Trophoblast cell (in vitro differentiated cells and primary cell): ENCODE measurements at regions not wholly inside any gene's neighbourhood (a gene's known extent, or its start where the extent isn't known, plus 50 kb on each side); places are given as distances from the start of the nearest gene placed in this dataset.
A peak's percentile ranks its signal among the peaks of the same experiment; 100 is the strongest.
"Not testable (repeated sequence)": the region's sequence is repeated elsewhere in the genome, so short reads cannot be mapped to it uniquely, and the experiment has no call there.

Source experiments
- DNase-seq, 2 donors: peaks; one replicate each; pipeline ENCODE4 v3.0.0-alpha.2; 2016
- H2AFZ ChIP-seq: 2 replicates; pipeline ENCODE4 v1.6.1; 2013; ENCODE audit warnings: low read length, moderate library complexity, mild to moderate bottlenecking; ENCODE audit not compliant: insufficient read depth, poor library complexity
- H2AK5ac ChIP-seq: 2 replicates; pipeline ENCODE4 v1.6.1; 2013; ENCODE audit warnings: mild to moderate bottlenecking, low read length
- H2BK120ac ChIP-seq: 2 replicates; pipeline ENCODE4 v1.6.1; 2013; ENCODE audit warnings: low read length, mild to moderate bottlenecking, moderate library complexity; ENCODE audit not compliant: insufficient read depth, poor library complexity
- H2BK12ac ChIP-seq: 2 replicates; pipeline ENCODE4 v1.6.1; 2013; ENCODE audit warnings: mild to moderate bottlenecking, low read length, moderate library complexity
- H2BK5ac ChIP-seq: 2 replicates; pipeline ENCODE4 v1.6.1; 2013; ENCODE audit warnings: low read length, low read depth, moderate library complexity, mild to moderate bottlenecking; ENCODE audit not compliant: poor library complexity
- H3K14ac ChIP-seq: 2 replicates; pipeline ENCODE4 v1.6.1; 2013; ENCODE audit warnings: mild to moderate bottlenecking, low read length
- H3K18ac ChIP-seq: 2 replicates; pipeline ENCODE4 v1.6.1; 2013; ENCODE audit warnings: mild to moderate bottlenecking, low read length
- H3K23ac ChIP-seq: 2 replicates; pipeline ENCODE4 v1.6.1; 2013; ENCODE audit warnings: low read length
- H3K27ac ChIP-seq: 2 replicates; pipeline ENCODE4 v1.5.1; 2013; ENCODE audit warnings: low read depth, mild to moderate bottlenecking, inconsistent platforms, low read length, moderate library complexity
- H3K27me3 ChIP-seq: 2 replicates; pipeline ENCODE4 v1.6.1; 2013; ENCODE audit warnings: inconsistent platforms, mild to moderate bottlenecking, low read length, moderate library complexity; ENCODE audit not compliant: insufficient read depth
- H3K36me3 ChIP-seq, 2 experiments: 1 replicate in 1 of 2; 2 replicates in 1 of 2; pipeline ENCODE4 v1.6.1; 2013; ENCODE audit warnings: low read length in 2 of 2, mild to moderate bottlenecking in 2 of 2, moderate library complexity in 1 of 2; ENCODE audit not compliant: insufficient read depth in 2 of 2, control insufficient read depth in 1 of 2
- H3K4ac ChIP-seq: 2 replicates; pipeline ENCODE4 v1.6.1; 2013; ENCODE audit warnings: low read depth, mild to moderate bottlenecking, low read length, moderate library complexity
- H3K4me1 ChIP-seq, 2 experiments: 1 replicate in 1 of 2; 2 replicates in 1 of 2; pipeline ENCODE4 v1.6.1; 2013; ENCODE audit warnings: low read length in 2 of 2, mild to moderate bottlenecking in 2 of 2, moderate library complexity in 1 of 2; ENCODE audit not compliant: insufficient read depth in 2 of 2, control insufficient read depth in 1 of 2
- H3K4me2 ChIP-seq: 2 replicates; pipeline ENCODE4 v1.6.1; 2013; ENCODE audit warnings: inconsistent platforms, mild to moderate bottlenecking, low read length, moderate library complexity
- H3K4me3 ChIP-seq: 2 replicates; pipeline ENCODE4 v1.5.1; 2013; ENCODE audit warnings: mild to moderate bottlenecking, low read depth, low read length, inconsistent platforms
- H3K79me1 ChIP-seq: one replicate; pipeline ENCODE4 v1.6.1; 2013; ENCODE audit warnings: low read length
- H3K79me2 ChIP-seq: 2 replicates; pipeline ENCODE4 v1.6.1; 2013; ENCODE audit warnings: low read length, mild to moderate bottlenecking; ENCODE audit not compliant: control insufficient read depth, insufficient read depth, poor library complexity
- H3K9ac ChIP-seq: 2 replicates; pipeline ENCODE4 v1.6.1; 2013; ENCODE audit warnings: mild to moderate bottlenecking, low read length
- H3K9me3 ChIP-seq: 2 replicates; pipeline ENCODE4 v1.6.1; 2013; ENCODE audit warnings: low read depth, mild to moderate bottlenecking, control low read depth, inconsistent platforms, low read length; ENCODE audit not compliant: insufficient read depth
- H4K12ac ChIP-seq: 2 replicates; pipeline ENCODE4 v1.6.1; 2013; ENCODE audit warnings: low read depth, mild to moderate bottlenecking, low read length, moderate library complexity
- H4K8ac ChIP-seq: 2 replicates; pipeline ENCODE4 v1.6.1; 2013; ENCODE audit warnings: low read depth, mild to moderate bottlenecking, low read length, moderate library complexity
- H4K91ac ChIP-seq: one replicate; pipeline ENCODE4 v1.6.1; 2013; ENCODE audit warnings: low read depth, mild to moderate bottlenecking, low read length, moderate library complexity
- WGBS: extraction: QIAGEN DNeasy Blood & Tissue Kit; methylation state at CpG from one replicate; pipeline ENCODE4 v1.1.7; 2013; ENCODE audit warnings: missing lambda C conversion rate; ENCODE audit not compliant: insufficient read length, insufficient coverage; ENCODE audit errors: extremely low coverage; 5-methylcytosine and 5-hydroxymethylcytosine counted together

DNA sequence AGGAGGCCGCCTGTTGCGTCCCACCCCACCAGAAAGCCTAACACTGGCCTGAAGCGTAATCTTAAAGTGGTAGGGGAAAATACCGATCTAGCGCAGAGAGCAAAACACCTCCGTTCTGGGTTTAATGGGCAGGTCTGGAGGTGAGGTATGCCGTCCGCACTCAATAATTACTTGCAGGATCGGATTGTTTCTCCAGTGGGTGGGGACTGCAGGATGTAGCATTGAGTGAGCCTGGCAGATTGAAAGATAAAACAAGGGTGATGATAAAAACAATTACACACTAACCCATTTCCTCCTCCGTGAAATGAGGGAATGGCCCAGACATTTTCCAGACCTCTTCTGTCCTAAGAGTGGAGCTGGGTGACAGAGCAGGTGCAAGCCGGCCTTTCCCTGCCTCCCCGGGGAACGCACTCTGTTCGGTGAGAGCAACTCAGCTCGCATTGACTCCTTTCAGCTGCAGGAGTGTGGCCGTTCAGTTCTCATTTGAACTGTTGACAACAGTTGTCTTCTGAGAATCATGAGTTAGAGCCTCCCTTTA lies 110.2 kb upstream of the DOCK9 start:
- peak overlapping the region; percentile 77 for H3K4me3 ChIP-seq
- H3K36me3 ChIP-seq: no peaks in the 10 kb centered on the region
- peak overlapping the region; percentile 22 for H3K9ac ChIP-seq
- no peak overlapping the region for H3K23ac ChIP-seq
- H3K79me1 ChIP-seq: peaks cover 22% of the 10 kb centered on the region
- peak overlapping the region; percentile 90 for H3K27ac ChIP-seq
- peak overlapping the region; percentile 35 for H3K18ac ChIP-seq
- peaks cover 23% of the 10 kb centered on the region for H3K79me2 ChIP-seq
- H4K12ac ChIP-seq: no peak overlapping the region
- peak overlapping the region; percentile 7 for H3K4ac ChIP-seq
- H2BK12ac ChIP-seq: no peak overlapping the region
- peak overlapping the region; percentile 27 for H4K8ac ChIP-seq
- H3K9me3 ChIP-seq: no peaks in the 10 kb centered on the region
- no CpG with 5 or more reads among the region's 16 CpGs for WGBS
- H3K4me1 ChIP-seq: peaks cover 14% of the 10 kb centered on the region in 2 experiments
- H2BK5ac ChIP-seq: peak overlapping the region; percentile 58
- H3K14ac ChIP-seq: peak overlapping the region; percentile 31
- peak overlapping the region; percentile 91 for H3K4me2 ChIP-seq
- DNase-seq: peak in 1 of 2 donors; percentile 52
- H4K91ac ChIP-seq: peak overlapping the region; percentile 58
- no peaks in the 10 kb centered on the region for H3K27me3 ChIP-seq
- H2AK5ac ChIP-seq: no peak overlapping the region
- H2BK120ac ChIP-seq: peak overlapping the region; percentile 34
- peak overlapping the region; percentile 37 for H2AFZ ChIP-seq

DNA sequence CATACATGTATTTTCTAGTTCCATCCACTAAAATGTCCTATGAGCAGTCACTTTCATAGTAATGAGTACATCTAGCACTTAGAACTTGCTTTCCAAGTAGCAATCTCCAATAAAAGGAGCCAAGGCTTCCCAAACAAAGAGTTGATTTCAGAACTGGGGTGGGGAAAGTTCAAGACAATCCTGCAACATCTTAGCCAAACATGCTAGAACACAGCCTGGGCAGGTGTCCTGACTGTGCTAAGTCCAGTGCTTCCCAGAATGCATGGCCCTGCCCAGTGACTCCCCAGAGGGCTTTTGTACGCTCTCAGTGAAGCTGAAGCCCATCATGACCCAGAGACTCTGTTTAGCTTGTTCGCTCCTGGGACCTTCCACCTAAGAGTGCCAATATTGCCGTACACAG lies 106.7 kb upstream of the UBAC2 start:
- Histone ChIP-seq H2BK12ac (no peak overlapping the region), H3K14ac (no peak overlapping the region), H3K79me1 (no peaks in the 10 kb centered on the region), H3K18ac (no peak overlapping the region), H3K23ac (no peak overlapping the region), H2BK5ac (no peak overlapping the region), H4K8ac (no peak overlapping the region), H3K79me2 (no peaks in the 10 kb centered on the region), H3K4me3 (no peak overlapping the region), H3K36me3 (no peaks in the 10 kb centered on the region), H4K91ac (no peak overlapping the region), H2AFZ (no peak overlapping the region), H3K27me3 (no peaks in the 10 kb centered on the region), H3K4ac (no peak overlapping the region), H3K4me1 (no peaks in the 10 kb centered on the region), H4K12ac (no peak overlapping the region), H3K27ac (no peak overlapping the region), H2AK5ac (no peak overlapping the region), H3K4me2 (no peak overlapping the region), H3K9ac (no peak overlapping the region), H3K9me3 (no peaks in the 10 kb centered on the region), H2BK120ac (no peak overlapping the region)
- no peak for DNase-seq
- no CpG with 5 or more reads among the region's 3 CpGs for WGBS

DNA sequence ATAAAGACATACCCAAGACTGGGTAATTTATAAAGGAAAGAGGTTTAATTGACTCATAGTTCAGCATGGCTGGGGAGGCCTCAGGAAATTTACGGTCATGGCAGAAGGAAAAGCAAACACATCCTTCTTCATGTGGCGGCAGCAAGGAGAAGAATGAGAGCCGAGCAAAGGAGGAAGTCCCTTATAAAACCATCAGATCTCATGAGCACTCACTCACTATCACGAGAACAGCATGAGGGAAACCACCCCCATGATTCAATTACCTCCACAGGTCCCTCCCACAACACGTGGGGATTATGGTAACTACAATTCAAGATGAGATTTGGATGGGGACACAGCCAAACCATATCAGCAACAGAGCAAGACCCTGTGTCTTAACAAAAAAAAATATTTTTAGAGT lies 98.8 kb upstream of the UBAC2 start:
- H3K36me3 ChIP-seq, DNase-seq, H2AK5ac ChIP-seq, H3K4ac ChIP-seq, H3K4me2 ChIP-seq, H4K8ac ChIP-seq, H3K79me2 ChIP-seq, H3K79me1 ChIP-seq, H3K9ac ChIP-seq, H3K27me3 ChIP-seq, H3K14ac ChIP-seq, H3K23ac ChIP-seq, H3K4me3 ChIP-seq, H3K4me1 ChIP-seq, H2BK5ac ChIP-seq, H2BK120ac ChIP-seq, H3K27ac ChIP-seq, H4K12ac ChIP-seq, H2BK12ac ChIP-seq, H4K91ac ChIP-seq, H3K9me3 ChIP-seq, H2AFZ ChIP-seq, H3K18ac ChIP-seq: not testable (repeated sequence)
- no CpG with 5 or more reads among the region's 5 CpGs for WGBS

DNA sequence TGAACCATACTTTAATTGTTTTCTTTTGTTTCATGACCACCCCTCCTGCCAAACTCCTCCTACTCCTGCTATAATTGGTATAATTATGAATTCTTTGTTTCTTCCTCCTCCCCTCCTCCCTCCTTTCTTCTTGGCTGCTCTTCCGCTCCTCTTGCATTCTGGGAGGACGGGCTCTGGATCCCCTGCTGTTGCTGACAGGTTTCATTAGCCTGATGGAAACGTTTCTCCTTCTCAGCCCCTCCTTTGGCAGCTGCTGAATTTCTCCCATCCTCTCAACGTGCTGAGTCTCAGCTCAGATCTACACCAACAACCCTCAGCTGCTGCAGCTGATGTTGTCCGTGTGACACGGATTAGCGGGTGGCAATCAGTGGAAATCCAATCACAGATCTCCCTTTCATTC lies 97.1 kb upstream of the UBAC2 start:
- Histone ChIP-seq H3K79me1 (no peaks in the 10 kb centered on the region), H3K23ac (no peak overlapping the region), H3K9me3 (no peaks in the 10 kb centered on the region), H3K4me3 (no peak overlapping the region), H2AK5ac (no peak overlapping the region), H3K27me3 (no peaks in the 10 kb centered on the region), H4K12ac (no peak overlapping the region), H3K4ac (no peak overlapping the region), H3K9ac (no peak overlapping the region), H3K79me2 (no peaks in the 10 kb centered on the region), H3K36me3 (no peaks in the 10 kb centered on the region), H3K27ac (no peak overlapping the region), H3K14ac (no peak overlapping the region), H3K4me1 (no peaks in the 10 kb centered on the region), H4K8ac (no peak overlapping the region), H2AFZ (no peak overlapping the region), H2BK120ac (no peak overlapping the region), H3K4me2 (no peak overlapping the region), H2BK12ac (no peak overlapping the region), H3K18ac (no peak overlapping the region), H4K91ac (no peak overlapping the region), H2BK5ac (no peak overlapping the region)
- WGBS: no CpG with 5 or more reads among the region's 7 CpGs
- no peak for DNase-seq
